Loucy (cell line): ENCODE measurements at regions not wholly inside any gene's neighbourhood (a gene's known extent, or its start where the extent isn't known, plus 50 kb on each side); places are given as distances from the start of the nearest gene placed in this dataset.

Source experiments
- EZH2phosphoT487 ChIP-seq: fragments of 200-600 bp; IDR thresholded peaks from 2 replicates; pipeline ENCODE4 v1.6.1; 2018; ENCODE audit warnings: antibody characterized with exemption, mild to moderate bottlenecking, moderate library complexity, borderline replicate concordance
- TF ChIP-seq, protein P1 (sequence below): fragments of 200-600 bp; sonication (generic); conservative IDR thresholded peaks from 2 replicates; pipeline ENCODE4 v1.5.1; 2014; ENCODE audit warnings: mild to moderate bottlenecking, antibody characterized with exemption, low read length

DNA sequence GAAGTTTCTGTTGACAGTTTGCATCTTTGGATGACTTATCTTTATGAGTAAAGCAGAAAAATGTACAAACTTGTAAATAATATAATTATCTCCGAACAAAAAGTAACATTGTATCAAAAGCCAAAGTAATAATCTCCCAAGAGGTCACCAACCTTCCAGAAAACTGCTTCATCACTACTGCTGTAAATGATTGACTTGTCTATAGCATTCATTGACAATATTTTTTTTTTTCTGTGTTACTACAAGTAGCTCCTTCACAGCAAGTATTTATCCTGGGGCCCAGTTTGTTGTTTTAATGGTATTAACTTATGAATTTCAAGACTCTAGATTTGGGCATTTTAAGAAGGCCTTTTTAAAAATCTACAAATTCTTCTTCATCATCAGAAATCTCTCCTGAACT, 242.4 kb downstream of the KLF12 start:
- TF ChIP-seq, protein P1, sequence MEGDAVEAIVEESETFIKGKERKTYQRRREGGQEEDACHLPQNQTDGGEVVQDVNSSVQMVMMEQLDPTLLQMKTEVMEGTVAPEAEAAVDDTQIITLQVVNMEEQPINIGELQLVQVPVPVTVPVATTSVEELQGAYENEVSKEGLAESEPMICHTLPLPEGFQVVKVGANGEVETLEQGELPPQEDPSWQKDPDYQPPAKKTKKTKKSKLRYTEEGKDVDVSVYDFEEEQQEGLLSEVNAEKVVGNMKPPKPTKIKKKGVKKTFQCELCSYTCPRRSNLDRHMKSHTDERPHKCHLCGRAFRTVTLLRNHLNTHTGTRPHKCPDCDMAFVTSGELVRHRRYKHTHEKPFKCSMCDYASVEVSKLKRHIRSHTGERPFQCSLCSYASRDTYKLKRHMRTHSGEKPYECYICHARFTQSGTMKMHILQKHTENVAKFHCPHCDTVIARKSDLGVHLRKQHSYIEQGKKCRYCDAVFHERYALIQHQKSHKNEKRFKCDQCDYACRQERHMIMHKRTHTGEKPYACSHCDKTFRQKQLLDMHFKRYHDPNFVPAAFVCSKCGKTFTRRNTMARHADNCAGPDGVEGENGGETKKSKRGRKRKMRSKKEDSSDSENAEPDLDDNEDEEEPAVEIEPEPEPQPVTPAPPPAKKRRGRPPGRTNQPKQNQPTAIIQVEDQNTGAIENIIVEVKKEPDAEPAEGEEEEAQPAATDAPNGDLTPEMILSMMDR = no peak
- TF ChIP-seq EZH2phosphoT487 = no peak
